Suprapubic skin (tissue), 3 donors: ENCODE measurements at regions not wholly inside any gene's neighbourhood (a gene's known extent, or its start where the extent isn't known, plus 50 kb on each side); places are given as distances from the start of the nearest gene placed in this dataset.
"Not testable (repeated sequence)": the region's sequence is repeated elsewhere in the genome, so short reads cannot be mapped to it uniquely, and the experiment has no call there.

Source experiments
- EP300 ChIP-seq: sonication (generic); formaldehyde crosslinking; IDR thresholded peaks from one replicate; pipeline ENCODE4 v1.6.1; 2017; ENCODE audit warnings: antibody characterized with exemption
- POLR2A ChIP-seq, 2 donors: fragments of 450-650 bp; IDR thresholded peaks; one replicate each; pipeline ENCODE4 v1.6.1; 2017; ENCODE audit warnings: antibody characterized with exemption in 2 of 2, mild to moderate bottlenecking in 2 of 2, moderate library complexity in 2 of 2
- TF ChIP-seq, protein P1 (sequence below), 2 donors: fragments of 200-600 bp in 1 of 2; fragments of 450-650 bp in 1 of 2; sonication (generic) in 1 of 2; IDR thresholded peaks; one replicate each; pipeline ENCODE4 v1.5.1; 2016 to 2019; ENCODE audit warnings: antibody characterized with exemption in 2 of 2, mild to moderate bottlenecking in 1 of 2, moderate library complexity in 1 of 2

DNA sequence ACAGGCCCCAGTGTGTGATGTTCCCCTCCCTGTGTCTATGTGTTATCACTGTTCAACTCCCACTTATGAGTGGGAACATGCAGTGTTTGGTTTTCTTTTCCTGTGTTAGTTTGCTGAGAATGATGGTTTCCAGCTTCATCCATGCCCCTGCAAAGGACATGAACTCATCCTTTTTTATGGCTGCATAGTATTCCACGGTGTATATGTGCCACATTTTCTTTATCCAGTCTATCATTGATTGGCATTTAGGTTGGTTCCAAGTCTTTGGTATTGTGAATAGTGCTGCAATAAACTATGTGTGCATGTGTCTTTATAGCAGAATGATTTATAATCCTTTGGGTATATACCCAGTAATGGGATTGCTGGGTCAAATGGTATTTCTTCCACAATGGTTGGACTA is 64.2 kb downstream of the ADCYAP1 start:
- TF ChIP-seq POLR2A (IDR thresholded peaks at IDR 0.05); EP300: not testable (repeated sequence)
- TF ChIP-seq, protein P1, sequence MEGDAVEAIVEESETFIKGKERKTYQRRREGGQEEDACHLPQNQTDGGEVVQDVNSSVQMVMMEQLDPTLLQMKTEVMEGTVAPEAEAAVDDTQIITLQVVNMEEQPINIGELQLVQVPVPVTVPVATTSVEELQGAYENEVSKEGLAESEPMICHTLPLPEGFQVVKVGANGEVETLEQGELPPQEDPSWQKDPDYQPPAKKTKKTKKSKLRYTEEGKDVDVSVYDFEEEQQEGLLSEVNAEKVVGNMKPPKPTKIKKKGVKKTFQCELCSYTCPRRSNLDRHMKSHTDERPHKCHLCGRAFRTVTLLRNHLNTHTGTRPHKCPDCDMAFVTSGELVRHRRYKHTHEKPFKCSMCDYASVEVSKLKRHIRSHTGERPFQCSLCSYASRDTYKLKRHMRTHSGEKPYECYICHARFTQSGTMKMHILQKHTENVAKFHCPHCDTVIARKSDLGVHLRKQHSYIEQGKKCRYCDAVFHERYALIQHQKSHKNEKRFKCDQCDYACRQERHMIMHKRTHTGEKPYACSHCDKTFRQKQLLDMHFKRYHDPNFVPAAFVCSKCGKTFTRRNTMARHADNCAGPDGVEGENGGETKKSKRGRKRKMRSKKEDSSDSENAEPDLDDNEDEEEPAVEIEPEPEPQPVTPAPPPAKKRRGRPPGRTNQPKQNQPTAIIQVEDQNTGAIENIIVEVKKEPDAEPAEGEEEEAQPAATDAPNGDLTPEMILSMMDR (IDR thresholded peaks at IDR 0.05) = not testable (repeated sequence)
